ENCODE measurements at regions not wholly inside any gene's neighbourhood (a gene's known extent, or its start where the extent isn't known, plus 50 kb on each side); places are given as distances from the start of the nearest gene placed in this dataset.

GRCh38 chr1:25106976-25107642 lies 125.2 kb downstream of the SYF2 start:
- DNase-seq (ENCODE audit: low read depth, low spot score) = no peak
- H3K27ac ChIP-seq = no peak overlapping the region

- H3K27ac ChIP-seq = no peak overlapping the region
- no peak for DNase-seq (ENCODE audit: low read depth, low spot score)
Measured at GRCh38 chr1:25106352-25106751, 126.0 kb downstream of the SYF2 start.

- H3K27ac ChIP-seq = no peak overlapping the region
- DNase-seq (ENCODE audit: low read depth, low spot score) = no peak
Measured at GRCh38 chr1:25105836-25106235, 126.5 kb downstream of the SYF2 start.

- DNase-seq (ENCODE audit: low read depth, low spot score) = no peak
- H3K27ac ChIP-seq = no peak overlapping the region
Measured at GRCh38 chr1:25104932-25105561, 127.3 kb downstream of the SYF2 start.

- DNase-seq (ENCODE audit: low read depth, low spot score) = no peak
- no peak overlapping the region for H3K27ac ChIP-seq
Measured at GRCh38 chr1:25103164-25103795, 129.0 kb downstream of the SYF2 start.

- DNase-seq (ENCODE audit: low read depth, low spot score) = no peak
- no peak overlapping the region for H3K27ac ChIP-seq
Measured at GRCh38 chr1:25100151-25100833, 132.0 kb downstream of the SYF2 start.

GRCh38 chr1:25099343-25099951 lies 132.9 kb downstream of the SYF2 start:
- H3K27ac ChIP-seq = no peak overlapping the region
- no peak for DNase-seq (ENCODE audit: low read depth, low spot score)

GRCh38 chr1:25098717-25099116 lies 133.6 kb downstream of the SYF2 start:
- no peak overlapping the region for H3K27ac ChIP-seq
- DNase-seq (ENCODE audit: low read depth, low spot score) = no peak

GRCh38 chr1:25096307-25097150 lies 135.8 kb downstream of the SYF2 start:
- no peak overlapping the region for H3K27ac ChIP-seq
- DNase-seq (ENCODE audit: low read depth, low spot score) = no peak

- DNase-seq (ENCODE audit: low read depth, low spot score) = no peak
- no peak overlapping the region for H3K27ac ChIP-seq
Measured at GRCh38 chr1:25095635-25096200, 136.6 kb downstream of the SYF2 start.

GRCh38 chr1:25094995-25095394 lies 137.3 kb downstream of the SYF2 start:
- DNase-seq (ENCODE audit: low read depth, low spot score) = no peak
- H3K27ac ChIP-seq = no peak overlapping the region

- no peak for DNase-seq (ENCODE audit: low read depth, low spot score)
- no peak overlapping the region for H3K27ac ChIP-seq
Measured at GRCh38 chr1:25094229-25094628, 138.1 kb downstream of the SYF2 start.

GRCh38 chr1:25091658-25092057 lies 140.6 kb downstream of the SYF2 start:
- no peak overlapping the region for H3K27ac ChIP-seq
- DNase-seq (ENCODE audit: low read depth, low spot score) = no peak

- H3K27ac ChIP-seq = no peak overlapping the region
- no peak for DNase-seq (ENCODE audit: low read depth, low spot score)
Measured at GRCh38 chr1:25090707-25091422, 141.4 kb downstream of the SYF2 start.

GRCh38 chr1:25089772-25090171 lies 142.5 kb downstream of the SYF2 start:
- H3K27ac ChIP-seq = no peak overlapping the region
- no peak for DNase-seq (ENCODE audit: low read depth, low spot score)

GRCh38 chr1:25088946-25089345 lies 143.4 kb downstream of the SYF2 start:
- DNase-seq (ENCODE audit: low read depth, low spot score) = no peak
- H3K27ac ChIP-seq = no peak overlapping the region

- no peak overlapping the region for H3K27ac ChIP-seq
- DNase-seq (ENCODE audit: low read depth, low spot score) = no peak
Measured at GRCh38 chr1:25088180-25088701, 144.1 kb downstream of the SYF2 start.

GRCh38 chr1:25086518-25087079 lies 145.7 kb downstream of the SYF2 start:
- H3K27ac ChIP-seq = no peak overlapping the region
- no peak for DNase-seq (ENCODE audit: low read depth, low spot score)

Measured in epithelial cell of prostate (primary cell).